Trophoblast cell (in vitro differentiated cells and primary cell): ENCODE measurements at regions not wholly inside any gene's neighbourhood (a gene's known extent, or its start where the extent isn't known, plus 50 kb on each side); places are given as distances from the start of the nearest gene placed in this dataset.

Source experiments
- DNase-seq, 2 donors: peaks; one replicate each; pipeline ENCODE4 v3.0.0-alpha.2; 2016
- H2AFZ ChIP-seq: 2 replicates; pipeline ENCODE4 v1.6.1; 2013; ENCODE audit warnings: low read length, moderate library complexity, mild to moderate bottlenecking; ENCODE audit not compliant: insufficient read depth, poor library complexity
- H2AK5ac ChIP-seq: 2 replicates; pipeline ENCODE4 v1.6.1; 2013; ENCODE audit warnings: mild to moderate bottlenecking, low read length
- H2BK120ac ChIP-seq: 2 replicates; pipeline ENCODE4 v1.6.1; 2013; ENCODE audit warnings: low read length, mild to moderate bottlenecking, moderate library complexity; ENCODE audit not compliant: insufficient read depth, poor library complexity
- H2BK12ac ChIP-seq: 2 replicates; pipeline ENCODE4 v1.6.1; 2013; ENCODE audit warnings: mild to moderate bottlenecking, low read length, moderate library complexity
- H2BK5ac ChIP-seq: 2 replicates; pipeline ENCODE4 v1.6.1; 2013; ENCODE audit warnings: low read length, low read depth, moderate library complexity, mild to moderate bottlenecking; ENCODE audit not compliant: poor library complexity
- H3K14ac ChIP-seq: 2 replicates; pipeline ENCODE4 v1.6.1; 2013; ENCODE audit warnings: mild to moderate bottlenecking, low read length
- H3K18ac ChIP-seq: 2 replicates; pipeline ENCODE4 v1.6.1; 2013; ENCODE audit warnings: mild to moderate bottlenecking, low read length
- H3K23ac ChIP-seq: 2 replicates; pipeline ENCODE4 v1.6.1; 2013; ENCODE audit warnings: low read length
- H3K27ac ChIP-seq: 2 replicates; pipeline ENCODE4 v1.5.1; 2013; ENCODE audit warnings: low read depth, mild to moderate bottlenecking, inconsistent platforms, low read length, moderate library complexity
- H3K27me3 ChIP-seq: 2 replicates; pipeline ENCODE4 v1.6.1; 2013; ENCODE audit warnings: inconsistent platforms, mild to moderate bottlenecking, low read length, moderate library complexity; ENCODE audit not compliant: insufficient read depth
- H3K36me3 ChIP-seq, 2 experiments: 1 replicate in 1 of 2; 2 replicates in 1 of 2; pipeline ENCODE4 v1.6.1; 2013; ENCODE audit warnings: low read length in 2 of 2, mild to moderate bottlenecking in 2 of 2, moderate library complexity in 1 of 2; ENCODE audit not compliant: insufficient read depth in 2 of 2, control insufficient read depth in 1 of 2
- H3K4ac ChIP-seq: 2 replicates; pipeline ENCODE4 v1.6.1; 2013; ENCODE audit warnings: low read depth, mild to moderate bottlenecking, low read length, moderate library complexity
- H3K4me1 ChIP-seq, 2 experiments: 1 replicate in 1 of 2; 2 replicates in 1 of 2; pipeline ENCODE4 v1.6.1; 2013; ENCODE audit warnings: low read length in 2 of 2, mild to moderate bottlenecking in 2 of 2, moderate library complexity in 1 of 2; ENCODE audit not compliant: insufficient read depth in 2 of 2, control insufficient read depth in 1 of 2
- H3K4me2 ChIP-seq: 2 replicates; pipeline ENCODE4 v1.6.1; 2013; ENCODE audit warnings: inconsistent platforms, mild to moderate bottlenecking, low read length, moderate library complexity
- H3K4me3 ChIP-seq: 2 replicates; pipeline ENCODE4 v1.5.1; 2013; ENCODE audit warnings: mild to moderate bottlenecking, low read depth, low read length, inconsistent platforms
- H3K79me1 ChIP-seq: one replicate; pipeline ENCODE4 v1.6.1; 2013; ENCODE audit warnings: low read length
- H3K79me2 ChIP-seq: 2 replicates; pipeline ENCODE4 v1.6.1; 2013; ENCODE audit warnings: low read length, mild to moderate bottlenecking; ENCODE audit not compliant: control insufficient read depth, insufficient read depth, poor library complexity
- H3K9ac ChIP-seq: 2 replicates; pipeline ENCODE4 v1.6.1; 2013; ENCODE audit warnings: mild to moderate bottlenecking, low read length
- H3K9me3 ChIP-seq: 2 replicates; pipeline ENCODE4 v1.6.1; 2013; ENCODE audit warnings: low read depth, mild to moderate bottlenecking, control low read depth, inconsistent platforms, low read length; ENCODE audit not compliant: insufficient read depth
- H4K12ac ChIP-seq: 2 replicates; pipeline ENCODE4 v1.6.1; 2013; ENCODE audit warnings: low read depth, mild to moderate bottlenecking, low read length, moderate library complexity
- H4K8ac ChIP-seq: 2 replicates; pipeline ENCODE4 v1.6.1; 2013; ENCODE audit warnings: low read depth, mild to moderate bottlenecking, low read length, moderate library complexity
- H4K91ac ChIP-seq: one replicate; pipeline ENCODE4 v1.6.1; 2013; ENCODE audit warnings: low read depth, mild to moderate bottlenecking, low read length, moderate library complexity
- WGBS: extraction: QIAGEN DNeasy Blood & Tissue Kit; methylation state at CpG from one replicate; pipeline ENCODE4 v1.1.7; 2013; ENCODE audit warnings: missing lambda C conversion rate; ENCODE audit not compliant: insufficient read length, insufficient coverage; ENCODE audit errors: extremely low coverage; 5-methylcytosine and 5-hydroxymethylcytosine counted together

DNA sequence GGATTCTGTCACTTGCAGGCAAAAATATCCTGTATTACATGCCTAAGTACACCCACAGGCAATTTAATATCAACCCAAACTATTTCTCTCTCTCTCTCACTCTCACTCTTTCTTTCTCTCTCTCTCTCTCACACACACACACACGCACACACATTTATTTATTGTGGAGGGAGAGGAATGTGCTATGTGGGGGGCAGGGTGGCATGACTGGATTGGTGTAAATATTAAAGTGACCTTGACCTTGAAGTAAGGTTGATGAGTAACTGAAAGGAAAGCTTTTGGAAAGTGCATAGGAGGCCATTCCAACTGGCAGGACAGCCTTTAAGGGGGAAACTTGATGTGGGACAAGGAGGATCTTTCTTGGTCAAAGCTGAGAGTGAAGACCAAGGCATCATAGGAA, 589.7 kb upstream of the KIRREL3 start:
- H4K91ac ChIP-seq: no peak overlapping the region
- no peak overlapping the region for H2BK12ac ChIP-seq
- H2AFZ ChIP-seq: no peak overlapping the region
- H2BK120ac ChIP-seq: no peak overlapping the region
- H3K18ac ChIP-seq: no peak overlapping the region
- no peak overlapping the region for H3K4me2 ChIP-seq
- 100% methylated on average over 1 of the region's 1 CpG for WGBS
- no peak overlapping the region for H2AK5ac ChIP-seq
- no peaks in the 10 kb centered on the region for H3K27me3 ChIP-seq
- no peak overlapping the region for H3K4me3 ChIP-seq
- H3K23ac ChIP-seq: no peak overlapping the region
- H3K79me2 ChIP-seq: no peaks in the 10 kb centered on the region
- no peak overlapping the region for H3K14ac ChIP-seq
- no peaks in the 10 kb centered on the region for H3K79me1 ChIP-seq
- H3K36me3 ChIP-seq: no peaks in the 10 kb centered on the region
- H3K27ac ChIP-seq: no peak overlapping the region
- no peaks in the 10 kb centered on the region for H3K4me1 ChIP-seq
- no peak overlapping the region for H4K8ac ChIP-seq
- H3K4ac ChIP-seq: no peak overlapping the region
- H3K9ac ChIP-seq: no peak overlapping the region
- H4K12ac ChIP-seq: no peak overlapping the region
- H3K9me3 ChIP-seq: no peaks in the 10 kb centered on the region
- no peak overlapping the region for H2BK5ac ChIP-seq
- no peak for DNase-seq

DNA sequence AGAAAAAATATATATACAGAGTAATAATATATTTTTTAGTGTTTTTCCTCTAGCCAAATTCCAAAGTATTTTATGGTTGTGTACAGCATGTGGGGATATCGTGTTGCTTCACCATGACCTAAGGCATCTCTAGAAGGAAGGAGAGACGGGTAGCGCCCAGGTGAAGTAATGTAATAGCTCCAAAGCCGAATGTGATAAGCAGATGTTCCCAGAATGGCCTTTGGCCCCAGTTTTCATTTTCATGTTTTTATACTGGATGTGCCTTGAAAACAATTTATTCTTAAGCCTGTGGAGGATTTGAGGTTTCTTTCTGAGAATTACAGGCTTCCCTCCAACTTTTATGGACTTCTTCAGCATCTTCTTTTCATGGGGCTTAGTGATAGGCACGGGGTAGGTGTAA, 587.9 kb upstream of the KIRREL3 start:
- no peak for DNase-seq

DNA sequence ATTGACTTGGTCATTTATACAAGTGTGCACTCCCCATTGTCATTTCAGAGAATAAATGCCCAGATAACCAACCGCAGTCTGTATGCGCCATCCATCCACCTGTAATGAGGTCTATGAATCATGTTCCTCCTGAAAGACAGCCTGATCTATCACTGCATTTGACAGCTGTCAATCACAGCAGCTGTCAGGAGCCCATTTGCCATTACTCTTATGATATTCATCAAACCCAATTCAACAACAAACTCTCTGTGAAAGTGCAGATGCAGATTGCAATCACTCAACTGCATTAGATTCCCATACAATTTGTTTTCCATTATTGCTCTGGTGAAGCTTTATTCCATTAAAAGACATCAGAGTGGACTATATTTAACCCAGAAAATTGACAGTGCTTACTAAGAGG, 586.9 kb upstream of the KIRREL3 start:
- H3K79me2 ChIP-seq: no peaks in the 10 kb centered on the region
- H4K8ac ChIP-seq: no peak overlapping the region
- H3K14ac ChIP-seq: no peak overlapping the region
- H3K4me2 ChIP-seq: no peak overlapping the region
- H3K23ac ChIP-seq: no peak overlapping the region
- no peak overlapping the region for H2BK12ac ChIP-seq
- no peaks in the 10 kb centered on the region for H3K36me3 ChIP-seq
- no peak overlapping the region for H2AK5ac ChIP-seq
- DNase-seq: no peak
- H2AFZ ChIP-seq: no peak overlapping the region
- H2BK120ac ChIP-seq: no peak overlapping the region
- H3K9ac ChIP-seq: no peak overlapping the region
- H3K9me3 ChIP-seq: no peaks in the 10 kb centered on the region
- H3K27ac ChIP-seq: no peak overlapping the region
- no peak overlapping the region for H3K4me3 ChIP-seq
- H4K91ac ChIP-seq: no peak overlapping the region
- H4K12ac ChIP-seq: no peak overlapping the region
- no peak overlapping the region for H3K18ac ChIP-seq
- H3K27me3 ChIP-seq: no peaks in the 10 kb centered on the region
- H3K4me1 ChIP-seq: no peaks in the 10 kb centered on the region
- H2BK5ac ChIP-seq: no peak overlapping the region
- WGBS: no CpG with 5 or more reads among the region's 2 CpGs
- no peaks in the 10 kb centered on the region for H3K79me1 ChIP-seq
- H3K4ac ChIP-seq: no peak overlapping the region

More for the DNA sequence above, 587.9 kb upstream of the KIRREL3 start:
- no peak overlapping the region for H4K91ac ChIP-seq
- no peak overlapping the region for H4K12ac ChIP-seq
- no peak overlapping the region for H3K9ac ChIP-seq
- no peaks in the 10 kb centered on the region for H3K4me1 ChIP-seq
- H2AK5ac ChIP-seq: no peak overlapping the region
- no peak overlapping the region for H2BK5ac ChIP-seq
- no peaks in the 10 kb centered on the region for H3K79me1 ChIP-seq
- no peak overlapping the region for H2BK12ac ChIP-seq
- no peaks in the 10 kb centered on the region for H3K27me3 ChIP-seq
- no peaks in the 10 kb centered on the region for H3K9me3 ChIP-seq
- no peak overlapping the region for H3K4me3 ChIP-seq
- H2BK120ac ChIP-seq: no peak overlapping the region
- H3K23ac ChIP-seq: no peak overlapping the region
- H3K36me3 ChIP-seq: no peaks in the 10 kb centered on the region
- H3K4me2 ChIP-seq: no peak overlapping the region
- no peak overlapping the region for H4K8ac ChIP-seq
- H2AFZ ChIP-seq: no peak overlapping the region
- no CpG with 5 or more reads among the region's 5 CpGs for WGBS
- no peak overlapping the region for H3K14ac ChIP-seq
- no peak overlapping the region for H3K18ac ChIP-seq
- H3K4ac ChIP-seq: no peak overlapping the region
- no peaks in the 10 kb centered on the region for H3K79me2 ChIP-seq
- no peak overlapping the region for H3K27ac ChIP-seq

DNA sequence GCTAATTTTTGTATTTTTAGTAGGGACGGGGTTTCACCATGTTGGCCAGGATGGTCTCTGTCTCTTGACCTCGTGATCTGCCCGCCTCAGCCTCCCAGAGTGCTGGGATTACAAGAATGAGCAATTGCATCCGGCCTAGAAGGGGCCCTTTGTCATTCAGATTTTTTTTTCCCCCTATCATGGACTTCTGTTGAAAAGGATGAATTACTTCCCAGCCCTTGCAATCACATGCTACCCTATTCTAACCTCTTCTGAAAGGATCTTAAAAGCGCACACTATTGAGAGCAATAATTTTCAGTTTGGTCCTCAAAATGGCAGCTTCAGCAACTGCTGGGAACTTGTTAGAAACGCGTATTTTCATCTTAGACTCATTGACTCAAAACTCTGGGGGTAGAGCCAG, 575.6 kb upstream of the KIRREL3 start:
- H3K36me3 ChIP-seq: no peaks in the 10 kb centered on the region
- no peak overlapping the region for H3K4me3 ChIP-seq
- no peak overlapping the region for H2BK12ac ChIP-seq
- H3K4me1 ChIP-seq: no peaks in the 10 kb centered on the region
- no peak overlapping the region for H3K18ac ChIP-seq
- H4K8ac ChIP-seq: no peak overlapping the region
- no peak overlapping the region for H2AFZ ChIP-seq
- no CpG with 5 or more reads among the region's 7 CpGs for WGBS
- no peaks in the 10 kb centered on the region for H3K9me3 ChIP-seq
- no peak overlapping the region for H3K14ac ChIP-seq
- no peak overlapping the region for H2AK5ac ChIP-seq
- no peaks in the 10 kb centered on the region for H3K79me2 ChIP-seq
- no peaks in the 10 kb centered on the region for H3K27me3 ChIP-seq
- H3K4me2 ChIP-seq: no peak overlapping the region
- DNase-seq: no peak
- no peak overlapping the region for H3K4ac ChIP-seq
- no peak overlapping the region for H3K9ac ChIP-seq
- no peak overlapping the region for H2BK120ac ChIP-seq
- H3K23ac ChIP-seq: no peak overlapping the region
- no peak overlapping the region for H4K12ac ChIP-seq
- H3K79me1 ChIP-seq: no peaks in the 10 kb centered on the region
- no peak overlapping the region for H4K91ac ChIP-seq
- no peak overlapping the region for H3K27ac ChIP-seq
- no peak overlapping the region for H2BK5ac ChIP-seq
